GM21723 (cell line): ENCODE measurements at regions not wholly inside any gene's neighbourhood (a gene's known extent, or its start where the extent isn't known, plus 50 kb on each side); places are given as distances from the start of the nearest gene placed in this dataset.

Experiments
- ATAC-seq: cut with Tn5 transposase; IDR thresholded peaks from one replicate; pipeline ENCODE4 v1.9.1; 2021; ENCODE audit warnings: mild to moderate bottlenecking, moderate library complexity; ENCODE audit not compliant: unreplicated experiment

DNA sequence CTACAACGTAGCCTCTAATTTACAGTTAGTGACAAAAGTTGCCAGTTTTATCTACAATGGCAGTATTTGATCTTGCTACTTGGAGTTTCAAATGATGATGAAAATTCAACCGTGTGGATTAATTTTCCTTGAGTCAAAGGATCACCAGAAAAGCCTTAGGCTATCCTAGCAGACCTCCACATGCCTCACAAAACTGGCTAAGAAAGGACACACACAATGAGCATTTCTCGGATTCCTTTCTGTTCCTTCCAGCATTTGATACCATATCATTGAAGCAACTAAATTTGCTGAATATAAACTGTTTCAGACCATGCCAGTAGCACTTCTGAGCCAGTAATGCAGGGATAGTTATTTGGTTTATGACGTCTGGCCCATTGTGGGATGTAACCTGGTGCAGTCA is 587.4 kb upstream of the MDFIC2 start:
- ATAC-seq, result no peak

- no peak for ATAC-seq
Observed at GRCh38 chr3:70890020-70890394, 577.6 kb upstream of the MDFIC2 start.

- no peak for ATAC-seq
Observed at GRCh38 chr3:70889162-70890019, 577.0 kb upstream of the MDFIC2 start.

- no peak for ATAC-seq
Observed at GRCh38 chr3:70885636-70886035, 573.2 kb upstream of the MDFIC2 start.

GRCh38 chr3:70882104-70882503 is 569.7 kb upstream of the MDFIC2 start:
- ATAC-seq, result no peak

- ATAC-seq, result no peak
Observed at GRCh38 chr3:70880421-70880820, 568.0 kb upstream of the MDFIC2 start.

- no peak for ATAC-seq
Observed at GRCh38 chr3:70876154-70876553, 563.7 kb upstream of the MDFIC2 start.

- no peak for ATAC-seq
Observed at GRCh38 chr3:70874196-70874595, 561.8 kb upstream of the MDFIC2 start.

DNA sequence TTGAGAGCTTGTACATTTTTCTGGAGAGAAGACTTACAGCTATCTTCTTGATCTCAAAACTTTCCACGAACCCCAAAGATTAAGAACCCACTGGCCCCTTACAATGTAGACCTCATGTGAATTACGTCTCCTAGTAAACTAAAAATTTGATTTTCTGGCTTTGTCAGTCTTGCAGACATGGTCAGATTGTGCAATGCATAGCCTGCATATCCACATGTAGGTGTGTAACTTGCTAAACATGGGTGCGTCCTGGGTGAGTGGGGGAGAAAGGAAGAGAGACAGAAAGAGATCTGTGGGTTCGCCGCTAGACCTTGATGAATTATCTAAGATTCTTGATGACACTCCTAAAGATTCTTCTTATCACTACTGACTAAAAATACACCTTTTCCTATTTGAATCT is 561.2 kb upstream of the MDFIC2 start:
- no peak for ATAC-seq

- no peak for ATAC-seq
Observed at GRCh38 chr3:70871909-70872656, 559.6 kb upstream of the MDFIC2 start.

- no peak for ATAC-seq
Observed at GRCh38 chr3:70870576-70870975, 558.1 kb upstream of the MDFIC2 start.

DNA sequence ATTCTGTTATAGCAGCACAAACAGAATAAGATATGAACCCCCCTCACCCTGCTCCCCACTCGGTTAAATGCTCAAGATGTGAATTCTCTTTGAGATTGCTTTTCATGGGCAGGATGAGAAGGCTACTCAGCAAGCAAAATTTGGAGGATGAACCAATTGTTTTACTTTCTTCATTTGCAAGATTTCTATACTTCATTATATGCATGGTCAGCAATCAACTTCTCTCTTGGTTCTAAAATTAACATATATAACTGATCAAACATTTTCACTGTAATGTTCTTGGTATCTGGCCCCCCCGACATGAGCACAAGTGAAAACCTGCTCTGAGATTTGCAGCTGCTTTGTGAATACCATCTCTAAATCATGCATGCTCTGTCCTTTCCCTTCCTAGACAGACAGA is 556.1 kb upstream of the MDFIC2 start:
- ATAC-seq, result no peak

DNA sequence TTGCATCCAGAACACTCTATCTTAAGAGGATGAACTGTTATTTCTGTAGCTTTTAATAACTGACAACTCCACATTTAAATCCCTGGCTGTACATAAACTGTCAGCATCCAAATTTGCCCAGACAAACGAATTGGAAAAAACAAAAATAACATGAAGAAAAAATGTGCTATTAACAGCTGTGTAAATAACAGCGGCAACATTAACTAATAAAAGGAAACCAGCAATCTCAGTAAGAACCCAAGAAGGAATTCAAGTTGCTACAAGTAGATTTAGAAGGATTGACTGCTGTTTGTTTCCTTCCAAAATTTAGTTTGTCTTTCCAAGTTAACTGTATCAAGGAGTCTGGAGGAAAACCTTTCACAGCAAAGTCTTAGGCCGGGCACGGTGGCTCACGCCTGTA is 550.6 kb upstream of the MDFIC2 start:
- ATAC-seq, result no peak

DNA sequence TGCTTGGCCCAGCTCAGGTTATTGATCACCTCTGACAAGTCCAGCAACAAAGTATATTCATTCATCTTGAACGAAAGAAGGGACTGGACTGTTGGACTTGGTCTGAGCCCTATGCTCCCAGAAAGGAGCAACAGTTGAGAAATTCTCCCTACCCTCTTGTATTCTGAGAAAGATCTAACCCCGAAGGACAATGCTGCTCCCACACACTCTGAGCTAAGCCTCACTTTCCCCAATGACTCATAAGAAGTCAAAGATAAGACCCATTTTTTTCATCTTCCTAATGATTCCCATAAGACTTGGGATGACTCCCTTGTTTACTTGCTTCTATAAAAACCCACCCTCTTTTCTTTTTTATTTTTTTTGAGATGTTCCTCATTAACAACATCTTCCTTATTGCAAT is 549.4 kb upstream of the MDFIC2 start:
- ATAC-seq, result no peak

GRCh38 chr3:70861234-70861633 is 548.8 kb upstream of the MDFIC2 start:
- ATAC-seq, result no peak

DNA sequence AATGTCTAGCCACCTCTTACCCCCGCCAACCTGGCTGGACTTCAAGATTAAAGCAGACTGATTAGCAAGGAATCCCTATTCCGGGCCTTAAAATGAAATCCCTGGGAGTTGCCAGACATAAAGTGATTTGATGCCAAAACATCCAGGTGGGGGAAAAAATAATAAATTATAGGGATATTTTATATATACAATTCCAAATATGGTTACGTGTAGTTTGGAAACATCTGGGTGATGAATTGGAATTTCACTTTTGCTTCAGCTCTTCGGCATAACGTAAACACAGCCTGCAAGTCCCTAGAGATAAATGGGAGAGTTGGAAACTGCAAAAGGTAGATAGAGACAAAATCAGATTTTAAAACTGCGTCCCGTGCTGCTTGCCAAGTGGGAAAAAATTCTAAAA is 545.5 kb upstream of the MDFIC2 start:
- no peak for ATAC-seq

- ATAC-seq, result peak; percentile 55
Observed at GRCh38 chr3:70856414-70857162, 544.1 kb upstream of the MDFIC2 start.

GRCh38 chr3:70855149-70855548 is 542.7 kb upstream of the MDFIC2 start:
- ATAC-seq, result no peak

DNA sequence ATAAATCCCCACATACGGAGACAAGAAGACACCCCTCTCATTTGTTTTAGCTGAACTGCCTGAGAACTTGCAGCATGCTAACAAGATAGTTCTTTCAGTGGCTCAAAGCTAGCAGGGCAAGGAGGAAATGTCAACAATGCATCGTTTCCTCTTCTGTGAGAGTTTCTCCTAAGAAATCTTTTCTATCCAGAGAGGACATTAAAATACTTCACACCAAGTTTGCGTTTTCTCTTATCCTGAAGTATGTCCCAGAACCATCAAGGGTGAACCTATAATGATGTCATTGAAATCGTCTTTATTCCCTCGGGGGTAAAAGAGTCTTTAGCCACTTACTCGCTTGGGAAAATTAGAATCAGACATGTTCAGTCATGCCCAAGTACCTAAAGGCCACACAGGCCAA is 541.7 kb upstream of the MDFIC2 start:
- no peak for ATAC-seq

DNA sequence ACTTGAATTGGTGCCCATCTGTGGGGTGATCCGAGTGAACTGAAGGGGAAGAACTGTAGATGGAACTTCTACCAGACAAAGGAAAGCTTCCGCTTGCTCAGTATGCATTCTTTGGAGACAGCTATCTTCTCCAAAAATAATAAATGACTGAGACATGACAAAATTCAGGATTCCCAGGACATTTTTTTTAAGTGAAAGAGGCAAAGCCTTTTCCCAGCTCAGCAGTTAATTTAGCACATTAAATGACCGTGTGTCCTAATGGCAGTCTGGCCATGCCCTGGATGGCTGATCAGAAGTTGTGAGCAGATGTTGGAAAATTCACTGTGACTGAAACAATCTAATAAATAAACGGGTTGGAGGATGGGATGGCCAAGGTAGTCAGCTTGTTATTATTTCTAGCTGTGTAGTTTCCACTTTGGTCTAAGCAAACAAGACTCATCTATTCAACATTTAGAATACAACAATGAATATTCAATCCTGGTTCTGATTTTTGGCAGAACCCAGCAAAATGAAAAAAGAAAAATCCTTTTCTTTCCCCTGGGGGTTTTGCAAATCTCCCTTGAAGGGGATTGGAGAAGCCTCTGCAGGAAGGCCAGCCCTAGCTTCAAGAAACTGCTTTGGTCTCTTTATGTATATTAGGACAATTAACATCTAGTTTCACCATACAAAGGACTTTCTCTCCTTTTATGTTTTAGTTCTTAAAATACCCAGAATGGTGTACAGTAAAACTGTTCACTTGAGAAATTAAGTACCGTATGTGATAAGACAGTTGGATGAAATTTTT is 540.9 kb upstream of the MDFIC2 start:
- ATAC-seq, result no peak
